DMS53 (cell line): ENCODE measurements at regions not wholly inside any gene's neighbourhood (a gene's known extent, or its start where the extent isn't known, plus 50 kb on each side); places are given as distances from the start of the nearest gene placed in this dataset.
A peak's percentile ranks its signal among the peaks of the same experiment; 100 is the strongest.

Experiments used
- DNase-seq: peaks from one replicate; lab custom pipeline; 2025; lab: John Stamatoyannopoulos, UW

DNA sequence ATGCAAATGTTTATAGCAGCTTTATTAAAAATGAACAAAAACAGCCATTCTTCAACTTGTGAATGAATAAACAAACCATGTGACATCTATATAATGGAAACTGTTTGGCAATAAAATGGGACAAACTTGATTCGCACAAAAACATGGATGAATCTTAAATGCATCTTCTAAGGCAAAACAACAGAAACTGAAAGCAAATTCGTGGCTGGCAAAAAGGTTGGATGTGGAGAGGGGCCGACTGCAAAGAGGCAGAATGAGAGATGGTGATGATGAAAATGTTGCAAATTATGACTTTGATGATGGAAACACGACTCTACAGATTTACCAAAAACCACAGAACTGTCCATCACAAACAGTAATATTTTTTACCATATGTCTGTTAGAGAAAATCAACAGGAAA is 327.0 kb upstream of the NR5A2 start:
- DNase-seq = peak; percentile 30

DNA sequence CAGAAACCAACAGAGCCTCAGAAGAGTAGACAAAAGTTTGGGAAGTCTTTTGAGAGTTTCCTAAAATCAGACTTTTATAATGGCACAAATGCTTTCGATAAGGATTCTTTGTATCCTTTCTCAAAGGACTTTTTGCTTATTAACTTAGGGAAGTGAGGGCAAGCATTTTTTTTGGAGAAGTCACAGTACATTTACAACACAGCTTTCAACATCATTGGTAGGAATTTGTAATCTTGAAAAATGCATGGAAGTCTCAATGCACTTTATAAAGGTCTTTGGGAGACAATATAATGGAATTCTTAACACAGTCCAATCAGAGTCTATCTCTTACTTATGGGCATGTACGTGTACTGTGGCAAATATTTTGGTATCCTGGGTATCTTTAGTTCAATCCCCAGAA is 325.8 kb upstream of the NR5A2 start:
- no peak for DNase-seq

DNA sequence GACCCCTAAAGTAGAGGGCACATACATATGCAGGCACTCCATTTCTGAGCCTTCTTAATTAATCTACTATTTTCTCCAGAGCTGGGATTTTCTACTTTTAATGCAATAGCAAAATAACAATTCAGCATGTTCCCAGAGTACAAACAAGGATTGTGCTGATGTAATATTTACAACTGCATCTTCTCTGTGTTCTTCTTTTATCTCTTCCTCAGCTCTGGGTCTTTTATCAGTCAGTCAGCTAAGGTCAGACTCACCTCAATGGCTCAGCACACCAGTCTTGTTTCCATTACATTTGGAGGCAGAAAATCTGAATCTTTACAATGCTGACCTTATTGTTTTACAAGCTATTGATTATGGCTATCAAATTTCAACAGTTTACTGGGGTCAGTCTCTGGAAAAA is 323.3 kb upstream of the NR5A2 start:
- no peak for DNase-seq

DNA sequence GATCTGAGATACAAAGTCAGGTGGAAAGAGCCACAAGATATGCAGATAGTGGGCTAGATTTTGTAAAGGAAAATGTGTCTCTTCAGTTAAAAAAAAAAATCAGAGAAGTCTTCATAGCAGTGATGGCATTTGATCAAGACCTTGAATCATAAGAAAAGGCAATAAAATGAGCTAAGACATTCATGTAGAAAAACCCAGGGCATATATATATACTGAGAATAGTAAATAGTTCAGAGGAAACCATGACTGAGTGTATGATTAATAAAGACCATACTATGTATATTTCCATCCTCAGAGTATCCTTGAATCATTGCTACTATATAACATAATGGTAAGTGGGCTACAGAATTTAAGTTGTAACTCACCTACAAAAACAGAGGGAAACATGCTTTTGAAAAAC is 321.7 kb upstream of the NR5A2 start:
- no peak for DNase-seq

DNA sequence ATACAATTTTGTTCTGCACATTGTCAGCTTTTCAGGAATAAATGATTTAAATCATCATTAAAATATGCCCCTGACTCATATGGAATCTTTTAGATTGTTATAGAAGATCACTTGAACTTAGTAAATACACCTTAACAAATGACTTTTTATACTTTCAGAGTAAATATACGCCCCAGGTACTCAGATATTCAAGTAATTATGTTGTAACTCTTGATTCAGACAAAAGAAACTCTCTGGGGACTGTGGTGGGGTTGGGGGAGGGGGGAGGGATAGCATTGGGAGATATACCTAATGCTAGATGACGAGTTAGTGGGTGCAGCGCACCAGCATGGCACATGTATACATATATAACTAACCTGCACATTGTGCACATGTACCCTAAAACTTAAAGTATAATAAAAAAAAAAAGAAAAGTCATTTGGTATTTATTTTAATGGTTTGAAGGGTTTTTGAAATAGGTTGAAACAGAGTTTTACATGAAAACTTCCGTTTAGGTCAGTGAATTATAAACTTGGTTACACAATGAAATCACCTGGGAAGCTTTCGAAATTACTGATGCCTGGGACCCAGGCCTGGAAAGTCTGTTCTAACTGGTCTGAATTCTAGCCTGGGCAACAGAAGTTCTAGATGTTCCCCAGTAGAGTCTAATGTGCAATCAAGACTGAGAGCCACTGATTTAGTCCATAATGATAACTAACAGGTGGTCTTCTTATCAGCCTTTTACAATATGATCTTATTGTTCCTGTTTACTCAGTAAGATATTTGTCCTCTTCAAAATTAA is 320.5 kb upstream of the NR5A2 start:
- DNase-seq = no peak

DNA sequence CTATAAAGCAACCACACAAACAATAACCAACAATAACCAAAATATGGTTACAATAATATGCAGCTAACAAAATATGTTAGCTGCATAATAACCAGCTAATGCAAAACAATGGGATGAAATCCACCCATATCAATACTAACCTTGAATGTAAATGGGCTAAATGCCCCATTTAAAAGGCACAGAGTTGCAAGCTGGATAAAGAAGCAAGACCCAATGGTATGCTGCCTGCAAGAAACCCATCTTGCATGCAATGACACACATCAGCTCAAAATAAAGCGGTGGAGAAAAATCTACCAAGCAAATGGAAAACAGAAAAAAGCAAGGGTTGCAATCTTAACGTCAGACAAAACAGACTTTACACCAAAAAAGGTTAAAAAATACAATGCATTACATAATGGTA is 316.5 kb upstream of the NR5A2 start:
- no peak for DNase-seq

DNA sequence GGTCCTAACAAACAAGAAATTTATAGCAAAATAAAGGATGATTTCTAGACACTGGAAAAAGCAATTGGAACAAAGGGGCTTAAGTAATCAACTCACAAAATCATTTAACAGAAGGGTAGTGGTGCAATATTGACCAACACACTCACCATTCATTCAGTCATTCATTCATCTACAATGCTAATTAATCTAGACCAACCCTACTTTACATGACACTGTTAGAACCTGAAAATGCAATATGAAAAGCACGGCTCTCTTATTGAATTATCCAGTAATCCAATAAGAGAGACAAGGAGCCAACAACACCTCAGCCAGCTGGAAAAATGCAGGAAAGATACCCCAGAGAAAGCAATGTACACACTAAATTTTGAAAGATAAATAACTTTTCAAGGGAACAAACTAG is 310.8 kb upstream of the NR5A2 start:
- DNase-seq = no peak

DNA sequence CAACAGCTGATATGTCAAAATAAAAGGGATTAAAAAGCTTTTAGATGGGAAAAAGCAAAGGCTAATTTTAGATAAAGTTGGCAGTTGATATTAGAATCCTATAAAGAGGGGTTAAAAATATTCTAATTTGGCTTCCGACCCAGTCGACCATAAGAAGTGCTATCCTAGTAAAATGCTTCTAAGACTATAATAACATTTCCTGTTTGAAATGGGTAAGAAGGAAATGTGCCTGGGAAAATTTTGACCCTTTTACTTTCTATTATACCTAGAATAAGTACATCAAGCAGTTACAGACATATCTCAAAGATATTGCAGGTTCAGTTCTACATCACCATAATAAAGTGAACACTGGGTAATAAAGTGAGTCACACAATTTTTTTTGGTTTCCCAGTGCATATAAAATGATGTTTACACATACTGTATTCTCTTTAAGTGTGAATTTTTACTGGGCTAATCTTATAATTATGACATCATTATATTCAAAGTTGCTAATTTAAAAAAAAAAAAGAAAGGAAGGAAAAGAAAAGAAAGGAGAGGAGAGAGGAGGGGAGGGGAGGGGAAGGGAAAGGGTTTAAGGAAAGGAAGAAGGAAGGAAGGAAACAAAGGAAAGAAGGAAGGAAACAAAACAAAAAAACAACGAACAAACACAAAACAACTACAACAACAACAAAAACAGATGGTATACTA is 308.2 kb upstream of the NR5A2 start:
- DNase-seq = no peak

DNA sequence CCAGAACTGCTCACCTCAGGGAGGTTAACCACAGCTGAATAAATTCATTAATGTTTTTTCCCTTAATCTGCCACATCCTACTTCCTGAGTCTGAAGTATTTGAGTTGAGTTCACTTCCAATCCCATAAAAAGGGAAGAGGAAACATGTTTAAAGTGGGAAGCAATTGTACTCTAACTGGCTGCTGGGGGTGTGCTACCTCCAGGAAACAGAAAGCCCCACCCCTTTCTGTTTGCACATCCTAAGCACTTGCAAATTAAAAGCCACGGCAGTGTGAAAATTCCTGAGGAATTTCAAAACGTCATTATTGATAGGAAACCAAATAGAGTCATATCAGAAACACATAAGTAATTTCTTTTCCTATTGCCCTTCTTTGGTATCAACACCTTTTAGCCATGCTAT is 307.0 kb upstream of the NR5A2 start:
- DNase-seq = no peak

DNA sequence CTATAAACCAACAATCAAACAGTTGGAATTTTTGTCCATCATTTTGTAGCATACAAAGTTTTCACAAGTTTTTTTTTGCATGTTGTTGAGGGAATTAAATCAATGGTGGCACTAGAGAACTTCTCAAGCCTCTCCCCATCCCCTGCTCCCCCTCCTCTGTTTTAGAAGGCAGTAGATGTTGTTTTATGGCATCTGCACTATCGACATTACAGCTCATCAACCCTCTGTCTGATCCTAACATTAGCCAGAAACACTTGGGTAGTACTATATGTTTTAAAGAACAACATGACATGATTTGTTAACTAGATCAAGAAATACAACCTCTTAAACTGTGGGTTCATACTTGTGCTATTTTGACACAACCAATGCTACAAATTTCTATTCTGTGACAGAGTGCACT is 306.5 kb upstream of the NR5A2 start:
- no peak for DNase-seq

DNA sequence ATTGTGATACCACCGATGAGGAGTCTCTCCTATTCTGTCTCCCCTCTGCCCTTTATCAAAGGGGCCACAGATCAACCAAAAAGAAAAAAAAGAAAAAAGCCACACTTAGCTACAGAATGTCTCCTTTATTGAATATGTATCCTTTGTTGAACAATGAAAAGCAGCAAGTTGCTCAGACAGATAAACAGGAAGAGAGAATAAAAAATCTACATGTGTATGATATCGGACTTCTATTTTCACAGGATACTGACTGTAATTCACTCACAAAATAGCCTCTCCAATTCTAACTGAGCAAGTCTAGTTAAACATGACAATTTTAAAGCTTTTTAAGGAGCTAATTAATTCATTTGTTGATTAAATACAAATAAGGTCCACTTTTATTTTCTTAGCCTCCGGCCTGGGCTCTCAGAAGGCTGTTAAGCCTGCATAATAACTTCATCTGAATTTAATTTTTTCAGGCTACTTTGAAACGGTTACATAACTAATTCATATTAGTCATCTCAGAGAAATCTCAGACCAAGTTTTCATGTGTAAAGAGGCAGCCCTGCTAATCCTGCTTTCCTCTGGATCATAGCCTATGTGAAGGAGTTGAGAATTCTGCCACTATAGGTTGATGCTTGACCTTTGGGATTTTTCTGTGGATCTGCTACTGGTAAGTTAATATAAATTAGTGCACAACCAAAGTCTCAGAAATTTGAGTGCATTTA is 304.1 kb upstream of the NR5A2 start:
- DNase-seq = no peak

DNA sequence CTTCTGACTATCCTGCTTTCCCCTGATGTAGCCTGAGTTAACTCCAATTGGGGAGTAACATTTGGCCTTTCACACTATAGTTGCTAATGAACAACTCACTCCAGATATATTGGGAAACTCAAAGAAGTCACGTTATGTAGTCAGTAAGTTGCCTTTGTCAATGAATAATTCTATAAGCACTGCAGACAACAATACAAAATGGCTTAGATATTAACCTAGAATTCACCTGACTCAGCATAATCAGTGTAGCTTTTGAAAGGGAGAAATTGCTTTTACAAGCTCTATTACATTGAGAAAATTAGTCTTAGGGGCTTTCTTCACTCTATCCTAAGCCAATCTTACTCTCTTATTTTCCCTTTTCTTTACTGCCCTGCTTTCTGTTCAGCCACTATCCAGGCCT is 303.5 kb upstream of the NR5A2 start:
- DNase-seq = no peak

DNA sequence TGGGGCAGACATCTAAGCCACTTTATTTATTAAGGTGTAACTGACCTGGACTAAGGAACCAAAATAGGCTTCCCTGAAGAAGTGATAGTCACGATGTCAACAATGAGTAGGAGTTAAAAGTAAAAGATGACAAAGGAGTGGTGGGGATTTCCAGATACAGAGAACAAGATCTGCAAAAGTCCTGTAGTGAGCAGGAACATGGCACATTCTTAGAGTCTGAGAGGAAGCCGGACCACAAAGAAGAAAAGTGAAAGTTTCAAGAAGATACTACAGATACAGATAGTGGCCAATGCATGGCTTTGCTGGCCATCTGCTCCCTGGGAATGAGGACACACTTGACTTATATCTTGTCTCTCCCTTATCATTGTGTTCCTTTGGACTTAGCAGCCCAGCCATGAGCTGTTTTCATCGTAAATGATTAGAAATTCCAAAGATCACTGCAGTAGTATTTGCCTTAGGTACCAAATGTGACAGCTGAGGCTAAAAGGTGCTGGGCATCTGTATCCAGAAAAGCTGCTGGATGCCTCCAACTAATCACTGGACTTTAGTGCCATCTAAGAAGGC is 302.4 kb upstream of the NR5A2 start:
- no peak for DNase-seq

DNA sequence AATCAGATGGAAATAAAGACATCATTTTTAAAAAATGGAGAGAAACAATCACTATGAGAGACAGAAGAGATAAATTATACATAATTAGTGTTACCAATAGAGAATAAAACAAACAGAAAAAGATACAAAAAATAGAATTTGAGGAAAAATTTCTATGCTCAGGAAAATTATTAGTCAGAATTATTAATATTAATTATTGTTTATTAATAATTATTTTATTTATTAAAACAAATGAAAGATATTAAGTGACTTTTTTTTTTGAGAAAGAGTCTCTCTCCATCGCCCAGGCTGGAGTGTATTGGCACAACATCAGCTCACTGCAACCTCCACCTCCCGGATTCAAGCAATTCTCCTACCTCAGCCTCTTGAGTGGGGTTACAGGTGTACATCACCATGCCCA is 299.8 kb upstream of the NR5A2 start:
- no peak for DNase-seq

DNA sequence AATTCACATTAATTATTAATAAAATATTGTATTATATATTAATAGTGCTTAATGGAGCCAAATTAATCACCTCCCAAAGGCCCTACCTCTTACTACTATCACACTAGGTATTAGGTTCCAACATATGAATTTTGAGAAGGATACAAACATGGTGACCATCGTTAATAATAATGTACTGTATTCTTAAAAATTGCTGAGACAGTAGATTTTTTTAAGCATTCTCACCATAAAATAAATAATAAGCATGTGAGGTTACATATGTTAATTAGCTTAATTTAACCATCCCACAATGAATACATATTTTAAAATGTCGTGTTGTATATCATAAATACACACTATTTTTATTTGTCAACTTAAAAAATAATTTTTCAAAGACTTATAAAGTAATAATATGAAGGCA is 299.2 kb upstream of the NR5A2 start:
- DNase-seq = no peak

DNA sequence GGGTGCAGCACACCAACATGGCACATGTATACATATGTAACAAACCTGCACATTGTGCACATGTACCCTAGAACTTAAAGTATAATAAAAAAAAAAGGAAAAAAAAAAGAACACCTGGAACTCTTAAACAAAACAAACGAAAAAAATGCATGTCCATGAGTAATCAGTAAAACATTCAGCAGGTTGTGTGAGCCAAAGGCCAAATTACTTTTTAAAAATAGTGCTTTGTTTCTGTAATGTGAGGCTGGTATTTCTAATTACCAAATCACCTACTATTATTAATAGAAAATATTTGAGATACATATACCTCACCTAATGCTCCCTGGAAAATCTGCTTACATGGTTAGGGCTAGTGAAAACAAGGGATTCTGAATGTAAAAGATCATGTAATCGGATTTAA is 294.4 kb upstream of the NR5A2 start:
- no peak for DNase-seq

DNA sequence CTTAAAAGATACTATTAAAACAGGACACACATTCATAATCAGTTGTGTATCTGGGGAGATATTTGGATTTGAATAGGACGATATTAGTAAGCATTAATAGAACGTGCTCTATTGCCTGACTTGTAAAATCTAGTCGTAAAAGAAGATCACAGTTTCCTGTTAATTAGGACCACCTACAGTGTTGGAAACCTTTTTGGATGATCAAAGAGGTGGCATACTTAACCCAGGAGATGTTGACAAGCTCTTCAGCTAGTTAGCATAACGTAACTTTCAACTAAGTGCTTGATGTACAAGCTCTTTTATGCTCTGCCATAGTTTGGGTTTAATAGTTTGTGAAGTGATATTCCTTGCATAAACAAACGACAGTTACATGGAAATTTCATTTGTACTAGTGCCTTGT is 293.3 kb upstream of the NR5A2 start:
- DNase-seq = no peak

DNA sequence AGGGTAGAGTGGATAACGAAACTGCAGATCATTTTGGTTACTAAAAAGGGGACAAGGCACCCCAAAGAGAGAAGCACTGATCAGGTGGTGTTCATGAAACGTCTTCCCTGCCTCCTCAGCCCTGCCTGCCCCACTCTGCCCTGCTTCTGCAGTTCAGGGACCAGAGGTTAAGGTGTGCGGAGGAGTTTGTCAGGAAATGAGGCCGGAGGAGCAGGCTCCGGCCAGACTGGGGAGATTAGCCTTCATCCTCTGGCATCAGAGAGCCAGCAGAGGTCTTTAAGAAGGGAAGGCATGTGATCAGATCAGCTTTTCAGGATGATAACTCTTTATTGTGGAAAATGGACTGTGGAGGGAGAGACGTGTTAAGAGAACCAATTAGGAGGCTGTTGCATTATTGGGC is 291.9 kb upstream of the NR5A2 start:
- DNase-seq = no peak

DNA sequence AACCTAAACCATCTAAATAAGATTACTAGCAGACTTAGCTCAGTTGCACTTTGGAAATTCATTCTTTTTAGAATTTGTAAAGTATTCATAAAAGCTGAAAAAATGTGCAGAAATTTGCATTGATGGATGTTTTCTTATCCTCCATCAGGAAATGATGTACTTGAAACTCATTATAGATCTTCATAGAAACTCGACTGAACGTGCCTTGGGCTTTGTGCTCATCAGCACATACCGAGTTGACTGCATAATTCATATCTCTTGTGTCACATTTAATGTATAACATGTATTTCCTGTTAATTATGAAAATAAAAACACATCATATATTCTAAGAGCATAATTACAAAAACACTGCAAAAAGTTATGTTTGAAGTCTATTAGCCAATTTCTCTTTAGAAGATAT is 290.9 kb upstream of the NR5A2 start:
- DNase-seq = no peak

DNA sequence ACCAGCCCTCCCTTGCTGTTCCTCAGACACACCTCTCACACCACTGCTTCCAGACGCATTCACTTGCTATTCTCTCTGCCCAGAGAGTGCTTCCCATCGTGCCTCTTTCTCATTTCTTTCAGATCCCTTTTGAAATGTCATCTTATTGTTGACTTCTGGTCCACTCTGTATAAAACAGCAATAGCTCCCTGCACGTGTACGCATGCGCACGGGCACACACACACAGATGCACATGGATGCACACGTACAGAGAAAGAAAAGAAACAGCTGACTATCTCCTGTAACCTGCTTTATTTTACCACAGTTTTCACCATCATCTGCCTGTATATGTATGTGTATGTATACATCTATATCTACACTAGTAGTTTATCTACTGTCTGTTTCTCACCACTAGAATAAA is 285.9 kb upstream of the NR5A2 start:
- DNase-seq = no peak

DNA sequence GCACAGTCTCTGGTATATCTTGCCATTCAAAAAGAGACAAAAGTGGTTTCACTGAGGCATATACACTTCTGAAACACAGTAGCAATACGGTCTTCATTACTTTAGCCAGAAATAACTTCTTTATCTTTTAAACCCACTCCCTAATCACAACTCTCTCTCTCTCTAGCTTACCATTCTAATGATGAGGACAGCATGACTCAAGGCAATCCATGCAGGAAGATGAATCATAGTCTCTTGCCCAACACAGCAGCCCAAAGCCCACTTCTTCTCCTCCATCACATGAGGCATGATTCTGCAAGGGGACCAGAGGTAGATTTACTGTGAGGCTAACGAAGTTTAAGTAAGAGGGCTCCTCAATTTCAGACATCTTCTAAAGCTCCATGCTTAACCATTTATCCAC is 285.0 kb upstream of the NR5A2 start:
- DNase-seq = peak; percentile 33

DNA sequence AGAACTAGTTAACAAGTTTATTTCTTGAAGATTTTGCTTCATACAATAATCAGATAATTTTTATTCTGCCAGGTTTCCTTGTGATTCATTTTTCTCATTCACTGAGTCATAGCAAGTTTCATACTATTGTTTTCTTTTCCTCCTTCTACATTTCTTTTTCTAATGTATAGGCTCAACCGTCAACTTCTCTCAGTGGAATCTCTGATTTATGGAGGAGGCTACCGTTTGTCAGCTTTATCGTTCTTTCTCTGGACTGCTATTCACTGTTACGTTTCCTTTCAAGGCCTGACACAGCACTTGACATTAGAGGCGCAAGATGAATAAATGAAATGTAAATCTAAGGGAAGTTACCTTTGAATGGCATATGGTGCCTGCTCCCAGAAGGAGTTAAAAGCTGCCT is 284.3 kb upstream of the NR5A2 start:
- no peak for DNase-seq
